MM.1S (cell line): ENCODE measurements at regions not wholly inside any gene's neighbourhood (a gene's known extent, or its start where the extent isn't known, plus 50 kb on each side); places are given as distances from the start of the nearest gene placed in this dataset.

Experiments used
- DNase-seq: peaks from one replicate; pipeline ENCODE4 v3.0.0-alpha.2; 2015
- H2AFZ ChIP-seq: fragments of 300-600 bp; sonication (generic); 2 replicates; pipeline ENCODE4 v1.6.0; 2016; ENCODE audit warnings: antibody characterized with exemption, low read length
- H3F3A ChIP-seq: fragments of 300-600 bp; sonication (generic); 2 replicates; pipeline ENCODE4 v1.6.1; 2016; ENCODE audit warnings: mild to moderate bottlenecking, antibody characterized with exemption, low read length, moderate library complexity, mixed read lengths; ENCODE audit not compliant: insufficient read depth
- H3K27ac ChIP-seq: fragments of 300-600 bp; sonication (generic); 2 replicates; pipeline ENCODE4 v1.5.1; 2016; ENCODE audit warnings: mild to moderate bottlenecking, low read length
- H3K27me3 ChIP-seq: fragments of 300-600 bp; sonication (generic); replicated peaks from 2 replicates; pipeline ENCODE4 v1.6.0; 2016; ENCODE audit warnings: low read length; ENCODE audit not compliant: insufficient read depth
- H3K36me3 ChIP-seq: fragments of 300-600 bp; sonication (generic); replicated peaks from 2 replicates; pipeline ENCODE4 v1.6.1; 2016; ENCODE audit warnings: mild to moderate bottlenecking, low read length, mixed read lengths; ENCODE audit not compliant: insufficient read depth
- H3K4me1 ChIP-seq: fragments of 300-600 bp; sonication (generic); 2 replicates; pipeline ENCODE4 v1.6.1; 2016; ENCODE audit warnings: low read length, mixed read lengths
- H3K4me2 ChIP-seq: fragments of 300-600 bp; sonication (generic); 2 replicates; pipeline ENCODE4 v1.6.0; 2016; ENCODE audit warnings: low read depth, low read length
- H3K4me3 ChIP-seq: fragments of 300-600 bp; sonication (generic); 2 replicates; pipeline ENCODE4 v1.5.1; 2016; ENCODE audit warnings: low read length, mixed read lengths
- H3K79me2 ChIP-seq: fragments of 300-600 bp; sonication (generic); 2 replicates; pipeline ENCODE4 v1.6.1; 2016; ENCODE audit warnings: mixed run types, low read length, mixed read lengths
- H3K9ac ChIP-seq: fragments of 300-600 bp; sonication (generic); 2 replicates; pipeline ENCODE4 v1.6.1; 2016; ENCODE audit warnings: low read length, mixed read lengths
- H3K9me2 ChIP-seq: fragments of 300-600 bp; sonication (generic); replicated peaks from 2 replicates; pipeline ENCODE4 v1.6.1; 2016; ENCODE audit warnings: mild to moderate bottlenecking, low read length, mixed read lengths; ENCODE audit not compliant: insufficient read depth
- H3K9me3 ChIP-seq: fragments of 300-600 bp; sonication (generic); replicated peaks from 2 replicates; pipeline ENCODE4 v1.6.1; 2016; ENCODE audit warnings: mild to moderate bottlenecking, low read length, mixed read lengths; ENCODE audit not compliant: insufficient read depth
- H4K20me1 ChIP-seq: fragments of 300-600 bp; sonication (generic); 2 replicates; pipeline ENCODE4 v1.6.1; 2016; ENCODE audit warnings: mild to moderate bottlenecking, low read length, moderate library complexity, mixed read lengths; ENCODE audit not compliant: insufficient read depth
- EZH2 ChIP-seq: fragments of 300-600 bp; sonication (generic); optimal IDR thresholded peaks from 2 replicates; pipeline ENCODE3; 2017; ENCODE audit warnings: low read depth, mild to moderate bottlenecking, antibody characterized with exemption, low read length, mixed read lengths
- EZH2phosphoT487 ChIP-seq: fragments of 300-600 bp; sonication (generic); IDR thresholded peaks from 2 replicates; pipeline ENCODE4 v1.6.1; 2018; ENCODE audit warnings: antibody characterized with exemption, low read length
- TF ChIP-seq, protein P1 (sequence below): fragments of 300-600 bp; sonication (generic); IDR thresholded peaks from 2 replicates; pipeline ENCODE4 v1.5.1; 2016; ENCODE audit warnings: antibody characterized with exemption, low read length, mixed read lengths

DNA sequence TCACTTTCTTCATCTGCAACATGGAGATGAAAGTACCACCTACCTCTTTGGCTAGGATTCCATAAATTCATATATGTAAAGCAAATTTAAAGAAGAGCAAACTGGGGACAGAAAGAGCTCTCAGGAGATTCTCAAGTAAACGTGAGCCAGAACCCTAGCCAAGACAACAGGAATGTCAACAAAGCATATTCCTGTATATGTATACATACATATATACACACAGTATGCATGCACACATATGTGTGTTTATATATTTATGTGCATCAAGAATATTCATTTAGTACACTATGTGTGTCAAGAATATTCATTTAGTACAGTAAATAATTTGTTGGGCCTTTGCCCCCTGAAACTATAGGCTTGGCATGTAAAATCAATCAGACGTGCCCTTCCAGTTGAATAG is 574.4 kb upstream of the KLHL29 start:
- Histone ChIP-seq H3K4me2 (no peak overlapping the region), H3K79me2 (no peaks in the 10 kb centered on the region), H3K9ac (no peak overlapping the region), H3K4me3 (no peak overlapping the region), H3K9me2 (no peaks in the 10 kb centered on the region), H2AFZ (no peak overlapping the region), H3K27ac (no peak overlapping the region), H4K20me1 (no peaks in the 10 kb centered on the region), H3F3A (no peaks in the 10 kb centered on the region), H3K36me3 (no peaks in the 10 kb centered on the region), H3K9me3 (no peaks in the 10 kb centered on the region), H3K27me3 (no peaks in the 10 kb centered on the region), H3K4me1 (peaks cover 15% of the 10 kb centered on the region)
- TF ChIP-seq EZH2phosphoT487 = no peak
- TF ChIP-seq, protein P1, sequence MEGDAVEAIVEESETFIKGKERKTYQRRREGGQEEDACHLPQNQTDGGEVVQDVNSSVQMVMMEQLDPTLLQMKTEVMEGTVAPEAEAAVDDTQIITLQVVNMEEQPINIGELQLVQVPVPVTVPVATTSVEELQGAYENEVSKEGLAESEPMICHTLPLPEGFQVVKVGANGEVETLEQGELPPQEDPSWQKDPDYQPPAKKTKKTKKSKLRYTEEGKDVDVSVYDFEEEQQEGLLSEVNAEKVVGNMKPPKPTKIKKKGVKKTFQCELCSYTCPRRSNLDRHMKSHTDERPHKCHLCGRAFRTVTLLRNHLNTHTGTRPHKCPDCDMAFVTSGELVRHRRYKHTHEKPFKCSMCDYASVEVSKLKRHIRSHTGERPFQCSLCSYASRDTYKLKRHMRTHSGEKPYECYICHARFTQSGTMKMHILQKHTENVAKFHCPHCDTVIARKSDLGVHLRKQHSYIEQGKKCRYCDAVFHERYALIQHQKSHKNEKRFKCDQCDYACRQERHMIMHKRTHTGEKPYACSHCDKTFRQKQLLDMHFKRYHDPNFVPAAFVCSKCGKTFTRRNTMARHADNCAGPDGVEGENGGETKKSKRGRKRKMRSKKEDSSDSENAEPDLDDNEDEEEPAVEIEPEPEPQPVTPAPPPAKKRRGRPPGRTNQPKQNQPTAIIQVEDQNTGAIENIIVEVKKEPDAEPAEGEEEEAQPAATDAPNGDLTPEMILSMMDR = no peak
- TF ChIP-seq EZH2 = no peak
- no peak for DNase-seq

DNA sequence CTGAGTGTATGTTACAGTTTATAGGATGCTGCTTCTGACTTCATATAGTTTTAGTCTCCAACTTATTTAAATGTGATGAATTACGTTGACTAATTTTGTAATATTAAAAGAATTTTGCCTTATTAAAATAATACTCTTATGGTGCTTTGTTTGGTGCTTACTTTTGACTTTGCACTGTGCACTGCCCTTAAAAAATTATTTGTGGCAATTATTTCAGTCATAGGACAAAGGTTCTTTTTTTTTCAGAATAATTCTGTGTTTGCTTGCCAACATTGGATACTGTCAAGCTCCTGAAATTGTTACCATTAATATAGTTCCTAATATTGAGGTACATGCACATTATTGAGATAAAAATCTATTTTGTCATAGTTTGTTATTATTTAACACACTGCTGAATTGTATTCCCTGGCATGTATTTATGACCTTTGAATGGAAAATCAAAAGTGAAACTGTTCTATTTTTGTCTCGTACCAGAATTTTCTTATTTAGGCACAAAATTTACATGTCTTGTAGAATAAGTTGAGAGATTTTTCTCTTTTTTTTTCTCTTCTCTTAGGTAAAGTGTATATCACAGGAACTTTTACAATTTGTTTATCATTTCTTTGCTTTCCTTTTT is 572.8 kb upstream of the KLHL29 start:
- peak; percentile 24 for DNase-seq
- Histone ChIP-seq H3K4me3 (no peak overlapping the region), H3K79me2 (no peaks in the 10 kb centered on the region), H3K4me1 (peaks cover 15% of the 10 kb centered on the region), H3K27me3 (no peaks in the 10 kb centered on the region), H4K20me1 (no peaks in the 10 kb centered on the region), H3K9me2 (no peaks in the 10 kb centered on the region), H3K9ac (no peak overlapping the region), H3F3A (no peaks in the 10 kb centered on the region), H2AFZ (no peak overlapping the region), H3K9me3 (no peaks in the 10 kb centered on the region), H3K36me3 (no peaks in the 10 kb centered on the region), H3K27ac (no peak overlapping the region), H3K4me2 (peak overlapping the region; percentile 18; the same call in 1 of the 2 replicates)
- TF ChIP-seq EZH2phosphoT487 (no peak), EZH2 (no peak)
- TF ChIP-seq, protein P1 = no peak

DNA sequence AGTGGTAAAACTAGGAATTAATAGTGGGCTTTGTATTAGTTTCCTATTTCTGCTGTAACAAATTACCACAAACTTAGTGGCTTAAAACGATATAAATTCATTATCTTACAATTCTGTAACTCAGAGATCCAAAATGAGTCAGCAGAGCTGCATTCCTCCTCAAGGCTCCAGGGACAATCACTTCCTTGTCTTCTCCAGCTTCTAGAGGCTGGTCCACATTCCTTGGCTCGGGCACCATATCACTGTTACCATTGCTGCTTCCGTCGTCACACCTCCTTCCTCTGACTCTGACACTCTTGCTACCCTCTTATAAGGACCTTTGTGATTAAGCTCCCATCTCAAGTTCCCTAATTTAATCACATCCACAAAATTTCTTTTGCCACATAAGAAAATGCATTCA is 567.8 kb upstream of the KLHL29 start:
- H3K27me3 ChIP-seq = no peaks in the 10 kb centered on the region
- no peak for TF ChIP-seq EZH2
- TF ChIP-seq EZH2phosphoT487 = no peak
- TF ChIP-seq, protein P1 = no peak
- peaks cover 5% of the 10 kb centered on the region for H3F3A ChIP-seq
- H3K36me3 ChIP-seq = no peaks in the 10 kb centered on the region
- no peaks in the 10 kb centered on the region for H3K9me3 ChIP-seq
- H3K4me3 ChIP-seq = no peak overlapping the region
- no peak for DNase-seq
- no peak overlapping the region for H3K27ac ChIP-seq
- no peaks in the 10 kb centered on the region for H3K9me2 ChIP-seq
- no peaks in the 10 kb centered on the region for H3K79me2 ChIP-seq
- H3K9ac ChIP-seq = no peak overlapping the region
- no peak overlapping the region for H3K4me2 ChIP-seq
- peaks cover 28% of the 10 kb centered on the region for H3K4me1 ChIP-seq
- H4K20me1 ChIP-seq = no peaks in the 10 kb centered on the region
- H2AFZ ChIP-seq = no peak overlapping the region
